Cardiac muscle cell (in vitro differentiated cells and primary cell): ENCODE measurements at regions not wholly inside any gene's neighbourhood (a gene's known extent, or its start where the extent isn't known, plus 50 kb on each side); places are given as distances from the start of the nearest gene placed in this dataset.

ENCODE experiments used
- DNase-seq, 2 donors: peaks; one replicate each; pipeline versions ENCODE4 v3.0.0 to v3.0.0-alpha.2; 2010 to 2017; ENCODE audit warnings: low read depth in 1 of 2, low spot score in 1 of 2
- H3K27ac ChIP-seq: fragments of 200-600 bp; sonication (generic); 2 replicates; pipeline ENCODE4 v1.5.1; 2016
- H3K27me3 ChIP-seq: fragments of 200-600 bp; sonication (generic); 2 replicates; pipeline ENCODE4 v1.6.0; 2016; ENCODE audit warnings: control low read depth
- H3K36me3 ChIP-seq: fragments of 200-600 bp; sonication (generic); 2 replicates; pipeline ENCODE4 v1.5.1; 2016; ENCODE audit warnings: control low read depth
- H3K4me1 ChIP-seq: fragments of 200-600 bp; sonication (generic); 2 replicates; pipeline ENCODE4 v1.8.1; 2017; ENCODE audit warnings: low read depth, mild to moderate bottlenecking, mixed run types
- H3K4me3 ChIP-seq: fragments of 200-600 bp; sonication (generic); 2 replicates; pipeline ENCODE4 v1.5.1; 2016; ENCODE audit warnings: mild to moderate bottlenecking
- H3K9me3 ChIP-seq: fragments of 200-600 bp; sonication (generic); 2 replicates; pipeline ENCODE4 v1.5.1; 2017; ENCODE audit warnings: low read depth, mild to moderate bottlenecking, control low read depth
- CTCF ChIP-seq: IDR thresholded peaks from 2 replicates; pipeline ENCODE4 v1.5.1; 2012; ENCODE audit warnings: low read depth, mild to moderate bottlenecking, low read length

GRCh38 chr2:216791303-216791702, 68.6 kb downstream of the TNP1 start:
- H3K9me3 ChIP-seq = no peaks in the 10 kb centered on the region
- H3K36me3 ChIP-seq = no peaks in the 10 kb centered on the region
- peaks cover 5% of the 10 kb centered on the region for H3K4me1 ChIP-seq
- no peak overlapping the region for H3K4me3 ChIP-seq
- H3K27ac ChIP-seq = no peak overlapping the region
- DNase-seq = no peak
- H3K27me3 ChIP-seq = no peaks in the 10 kb centered on the region
- TF ChIP-seq CTCF = no peak

GRCh38 chr2:216789081-216789480, 70.8 kb downstream of the TNP1 start:
- Histone ChIP-seq H3K36me3 (no peaks in the 10 kb centered on the region), H3K4me3 (no peak overlapping the region), H3K27me3 (no peaks in the 10 kb centered on the region), H3K9me3 (no peaks in the 10 kb centered on the region), H3K27ac (no peak overlapping the region), H3K4me1 (peaks cover 5% of the 10 kb centered on the region)
- no peak for DNase-seq
- no peak for TF ChIP-seq CTCF

- TF ChIP-seq CTCF = no peak
- Histone ChIP-seq H3K4me3 (no peak overlapping the region), H3K27me3 (no peaks in the 10 kb centered on the region), H3K4me1 (peaks cover 4% of the 10 kb centered on the region), H3K27ac (no peak overlapping the region), H3K9me3 (no peaks in the 10 kb centered on the region), H3K36me3 (no peaks in the 10 kb centered on the region)
- DNase-seq = no peak
Observed at GRCh38 chr2:216787851-216788540, 71.9 kb downstream of the TNP1 start.

- no peak for DNase-seq
- Histone ChIP-seq H3K27ac (no peak overlapping the region), H3K4me1 (no peaks in the 10 kb centered on the region), H3K9me3 (no peaks in the 10 kb centered on the region), H3K36me3 (no peaks in the 10 kb centered on the region), H3K27me3 (no peaks in the 10 kb centered on the region), H3K4me3 (no peak overlapping the region)
- no peak for TF ChIP-seq CTCF
Observed at GRCh38 chr2:216786676-216787075, 73.2 kb downstream of the TNP1 start.

GRCh38 chr2:216784456-216784855, 75.4 kb downstream of the TNP1 start:
- Histone ChIP-seq H3K36me3 (no peaks in the 10 kb centered on the region), H3K4me3 (no peak overlapping the region), H3K4me1 (no peaks in the 10 kb centered on the region), H3K27me3 (no peaks in the 10 kb centered on the region), H3K9me3 (no peaks in the 10 kb centered on the region), H3K27ac (no peak overlapping the region)
- no peak for TF ChIP-seq CTCF
- DNase-seq = no peak
